HG03457 (cell line): ENCODE measurements at regions not wholly inside any gene's neighbourhood (a gene's known extent, or its start where the extent isn't known, plus 50 kb on each side); places are given as distances from the start of the nearest gene placed in this dataset.
"Not testable (repeated sequence)": the region's sequence is repeated elsewhere in the genome, so short reads cannot be mapped to it uniquely, and the experiment has no call there.

ENCODE experiments used
- ATAC-seq: cut with Tn5 transposase; IDR thresholded peaks from one replicate; pipeline ENCODE4 v1.9.1; 2021; ENCODE audit warnings: moderate number of reproducible peaks; ENCODE audit not compliant: unreplicated experiment

GRCh38 chr3:163499736-163500219 is 1578.5 kb downstream of the SI start:
- ATAC-seq, result not testable (repeated sequence)

- ATAC-seq, result not testable (repeated sequence)
These were observed 1579.2 kb downstream of the SI start for GRCh38 chr3:163498842-163499735.

- ATAC-seq, result no peak
These were observed 1586.6 kb downstream of the SI start for GRCh38 chr3:163491714-163492113.

GRCh38 chr3:163490119-163490518 is 1588.2 kb downstream of the SI start:
- no peak for ATAC-seq

GRCh38 chr3:163482695-163483094 is 1595.6 kb downstream of the SI start:
- ATAC-seq, result no peak

- ATAC-seq, result no peak
These were observed 1596.6 kb downstream of the SI start for GRCh38 chr3:163481738-163482137.

- no peak for ATAC-seq
These were observed 1602.1 kb downstream of the SI start for GRCh38 chr3:163476179-163476578.

GRCh38 chr3:163474766-163475165 is 1603.5 kb downstream of the SI start:
- ATAC-seq, result no peak

GRCh38 chr3:163468531-163469335 is 1609.6 kb downstream of the SI start:
- ATAC-seq, result no peak

- ATAC-seq, result no peak
These were observed 1615.8 kb downstream of the SI start for GRCh38 chr3:163462446-163462845.

- no peak for ATAC-seq
These were observed 1627.6 kb downstream of the SI start for GRCh38 chr3:163450698-163451097.

GRCh38 chr3:163438760-163439159 is 1639.5 kb downstream of the SI start:
- no peak for ATAC-seq

GRCh38 chr3:163422671-163423070 is 1655.6 kb downstream of the SI start:
- ATAC-seq, result no peak

GRCh38 chr3:163391407-163392181 is 1686.7 kb downstream of the SI start:
- no peak for ATAC-seq

- ATAC-seq, result no peak
These were observed 1693.9 kb downstream of the SI start for GRCh38 chr3:163384383-163384782.

GRCh38 chr3:163382183-163382582 is 1696.1 kb downstream of the SI start:
- no peak for ATAC-seq

- ATAC-seq, result no peak
These were observed 1710.1 kb downstream of the SI start for GRCh38 chr3:163368168-163368567.

GRCh38 chr3:163364717-163365116 is 1713.6 kb downstream of the SI start:
- no peak for ATAC-seq

GRCh38 chr3:163362151-163362550 is 1716.1 kb downstream of the SI start:
- ATAC-seq, result no peak

GRCh38 chr3:163361357-163361878 is 1716.9 kb downstream of the SI start:
- not testable (repeated sequence) for ATAC-seq

- ATAC-seq, result no peak
These were observed 1730.4 kb downstream of the SI start for GRCh38 chr3:163347944-163348343.
